CD4-positive, alpha-beta T cell treated with Interleukin-4 for 1 hour (primary cell): ENCODE measurements at regions not wholly inside any gene's neighbourhood (a gene's known extent, or its start where the extent isn't known, plus 50 kb on each side); places are given as distances from the start of the nearest gene placed in this dataset.
"Not testable (repeated sequence)": the region's sequence is repeated elsewhere in the genome, so short reads cannot be mapped to it uniquely, and the experiment has no call there.

Experiments
- DNase-seq, 2 donors: peaks; one replicate each; pipeline ENCODE4 v3.0.0-alpha.2; 2020 to 2022

DNA sequence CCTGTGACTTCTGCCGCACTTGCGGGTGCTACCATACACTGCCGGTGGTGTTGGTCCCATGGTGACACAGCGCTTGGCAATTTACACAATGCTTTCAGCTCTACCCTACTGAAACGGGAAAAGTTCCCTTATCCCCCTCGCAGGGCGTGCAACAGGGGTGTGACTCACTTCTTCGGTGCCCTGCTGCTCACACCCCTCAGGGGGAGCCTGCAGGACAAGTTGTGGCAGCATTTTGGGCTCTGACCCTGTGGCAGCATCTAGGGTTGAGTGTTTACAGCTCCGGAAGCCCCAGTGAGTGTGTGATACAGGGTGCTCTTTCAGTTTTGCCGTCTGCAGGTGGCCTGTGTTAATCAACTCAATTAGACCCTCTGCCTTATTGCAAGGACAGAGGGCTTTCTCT is 324.7 kb upstream of the RGMA start:
- DNase-seq = no peak

- DNase-seq = no peak
Observed at GRCh38 chr15:93399121-93399520, 310.1 kb upstream of the RGMA start.

DNA sequence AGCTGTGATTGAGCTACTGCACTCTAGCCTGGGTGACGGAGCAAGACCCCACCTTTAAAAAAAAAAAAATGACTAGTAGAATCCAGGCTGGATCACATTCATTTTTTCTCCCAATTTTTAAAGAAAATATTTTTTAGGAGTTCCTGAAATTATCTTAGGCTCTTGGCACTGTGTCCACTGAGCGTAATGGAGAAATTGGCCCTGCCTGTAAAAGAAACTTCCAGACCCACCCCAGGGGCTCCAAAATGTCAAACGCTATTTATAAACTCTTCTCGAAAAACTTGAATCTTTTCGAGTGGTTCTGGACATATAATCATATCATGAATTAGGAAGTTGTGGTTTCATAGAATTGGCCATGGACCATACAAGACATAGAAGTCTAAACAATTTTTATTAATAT is 300.2 kb upstream of the RGMA start:
- DNase-seq = no peak

GRCh38 chr15:93384886-93385285 is 295.9 kb upstream of the RGMA start:
- no peak for DNase-seq

- no peak for DNase-seq
Observed at GRCh38 chr15:93382200-93382820, 293.3 kb upstream of the RGMA start.

DNA sequence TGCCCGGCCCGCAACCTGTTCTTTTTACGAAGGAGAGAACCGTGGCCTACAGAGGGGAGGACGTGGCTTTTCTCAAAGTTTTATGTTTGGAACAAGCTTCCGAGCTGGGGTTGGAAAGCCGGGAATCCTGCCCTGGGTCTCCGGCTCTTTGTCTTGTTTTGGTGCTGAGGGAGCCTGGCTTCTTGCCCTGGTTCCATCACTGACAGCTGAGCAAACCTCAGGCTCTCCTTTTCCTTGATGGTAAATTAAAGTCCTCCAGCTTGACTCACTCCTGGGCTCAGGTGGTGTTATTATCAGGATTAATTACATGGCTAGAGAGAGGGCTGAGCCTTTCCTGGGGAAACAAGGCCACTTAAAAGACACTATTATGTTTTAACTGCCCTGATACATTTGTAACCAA is 289.5 kb upstream of the RGMA start:
- DNase-seq = no peak

- no peak for DNase-seq
Observed at GRCh38 chr15:93372865-93373223, 283.8 kb upstream of the RGMA start.

DNA sequence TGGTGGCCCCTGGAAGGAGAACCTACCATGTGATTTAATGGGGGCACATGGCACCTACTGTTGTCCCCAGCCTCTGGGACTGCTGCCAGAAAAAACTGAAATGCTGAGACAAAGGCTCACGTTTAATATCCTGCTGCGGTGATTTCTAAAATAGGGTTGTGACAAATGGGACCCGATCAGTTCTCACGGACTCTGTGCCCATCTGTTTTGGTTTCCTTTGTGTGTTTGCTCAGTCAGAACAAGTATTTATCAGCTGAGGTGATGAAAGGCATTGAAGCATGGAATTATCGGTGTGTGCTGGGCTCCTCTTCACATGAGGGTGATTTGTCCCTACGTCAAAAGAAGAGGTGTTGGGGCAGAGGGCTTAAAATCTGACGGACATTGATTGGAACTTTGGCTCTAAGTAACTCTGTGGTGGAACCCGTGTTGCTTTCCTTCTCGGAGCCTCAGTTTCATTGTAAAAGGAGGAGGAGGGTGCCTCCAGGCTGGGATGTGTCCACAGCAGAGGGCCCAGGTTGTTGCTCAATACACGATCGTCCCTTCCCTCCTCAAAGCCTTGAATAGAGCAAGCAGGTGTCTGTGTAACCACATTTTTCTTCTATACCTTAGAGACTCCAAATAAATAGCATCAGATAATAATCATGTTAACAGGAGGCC is 283.3 kb upstream of the RGMA start:
- no peak for DNase-seq

GRCh38 chr15:93366387-93367100 is 277.5 kb upstream of the RGMA start:
- DNase-seq = no peak

- no peak for DNase-seq
Observed at GRCh38 chr15:93362821-93363220, 273.8 kb upstream of the RGMA start.

GRCh38 chr15:93362203-93362602 is 273.2 kb upstream of the RGMA start:
- DNase-seq = no peak

GRCh38 chr15:93361703-93362102 is 272.7 kb upstream of the RGMA start:
- DNase-seq = no peak

DNA sequence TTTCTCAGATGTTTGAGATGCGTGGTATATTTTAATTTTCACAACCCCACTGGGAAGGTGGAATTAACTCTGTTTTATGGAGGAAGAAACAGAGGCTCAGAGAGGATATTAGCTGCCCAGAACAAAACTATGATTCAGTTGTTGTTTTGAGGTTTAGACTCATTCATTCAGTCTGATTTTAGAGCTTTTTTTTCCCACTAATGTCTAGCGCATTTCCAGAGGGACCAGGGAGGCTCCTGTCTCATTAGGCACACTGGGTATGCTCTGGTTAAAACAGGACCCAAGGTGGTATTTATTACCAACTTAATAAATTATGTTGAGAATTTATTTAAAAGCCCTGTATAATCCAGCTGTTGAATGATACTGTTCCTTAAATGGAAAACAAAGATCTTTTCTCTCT is 272.0 kb upstream of the RGMA start:
- no peak for DNase-seq

- no peak for DNase-seq
Observed at GRCh38 chr15:93360318-93360717, 271.3 kb upstream of the RGMA start.

- no peak for DNase-seq
Observed at GRCh38 chr15:93359425-93360131, 270.6 kb upstream of the RGMA start.

DNA sequence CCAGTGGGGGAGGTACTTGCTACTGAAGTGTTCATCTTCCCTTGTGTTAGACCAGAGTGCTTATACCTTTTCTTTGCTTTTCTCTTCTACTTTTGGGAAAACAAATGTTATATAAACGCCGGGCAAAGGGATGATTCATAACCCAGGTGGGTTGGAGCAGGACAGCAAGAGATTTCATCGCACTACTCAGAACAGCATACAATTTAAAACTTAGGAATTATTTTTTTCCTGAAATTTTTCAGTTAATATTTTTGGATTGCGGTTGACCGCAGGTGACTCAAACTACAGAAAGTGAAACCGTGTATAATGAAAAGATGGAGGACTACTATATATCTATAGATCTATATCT is 270.0 kb upstream of the RGMA start:
- DNase-seq = no peak

DNA sequence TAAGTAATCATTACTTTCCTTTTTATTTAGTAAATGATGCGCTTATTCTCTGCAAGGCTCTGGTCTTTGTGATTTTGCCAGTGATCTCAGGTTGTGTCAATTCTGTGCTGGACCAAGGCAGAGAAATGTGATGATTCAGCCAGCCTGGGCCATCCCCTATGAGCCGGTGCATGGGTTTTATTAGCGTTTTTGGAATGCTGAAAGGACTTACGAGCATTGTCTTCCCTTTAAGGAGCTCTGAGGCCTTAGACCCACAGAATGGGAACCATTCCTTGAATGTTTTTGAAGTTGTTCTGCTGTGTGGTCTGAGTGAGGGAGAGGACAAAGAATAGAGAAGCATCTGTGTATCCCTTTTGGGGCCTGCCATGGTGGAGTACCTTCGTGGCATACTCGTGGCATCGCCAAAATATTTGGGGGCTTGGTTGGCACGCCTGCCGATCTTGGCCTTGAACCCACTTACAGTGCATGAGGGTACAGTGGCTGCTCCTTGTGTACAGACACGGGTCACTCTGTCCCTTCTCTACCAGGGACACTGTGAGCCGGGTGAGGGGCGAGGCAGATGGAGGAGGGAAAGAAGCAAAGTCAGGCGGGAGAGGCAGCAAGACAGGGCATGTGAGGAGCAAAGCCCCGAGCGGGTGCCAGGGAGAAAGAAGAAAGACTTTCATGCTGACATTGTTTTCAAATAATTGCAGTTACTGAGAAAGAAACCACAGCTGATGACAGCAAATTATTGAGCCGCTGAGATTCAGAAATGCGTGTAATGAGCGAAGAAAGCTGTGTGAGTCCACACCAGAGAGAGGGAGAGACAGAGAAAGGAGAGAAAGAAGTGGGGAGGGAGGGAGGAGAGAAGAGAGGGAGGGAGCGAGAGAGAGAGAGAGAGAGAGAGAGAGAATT is 269.4 kb upstream of the RGMA start:
- no peak for DNase-seq

- no peak for DNase-seq
Observed at GRCh38 chr15:93348711-93349545, 259.9 kb upstream of the RGMA start.

DNA sequence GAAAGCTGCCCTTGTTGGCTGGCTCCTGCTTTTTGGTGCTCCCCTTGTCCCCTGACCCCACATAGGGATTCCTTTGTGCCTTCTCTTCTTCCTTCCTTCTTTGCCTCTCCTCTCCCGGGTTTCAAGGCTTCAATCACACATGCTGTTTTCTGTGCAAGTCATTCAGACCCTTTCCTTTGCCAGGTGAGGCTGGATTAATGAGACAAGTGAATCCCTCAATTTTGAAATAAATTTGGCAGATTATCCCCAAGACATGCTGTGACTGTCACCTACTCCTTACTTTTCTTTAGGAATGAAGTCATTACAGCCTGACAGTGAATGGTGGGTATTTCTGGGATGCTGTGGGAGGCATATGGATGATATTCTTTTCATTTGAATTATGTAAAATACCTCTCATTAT is 259.0 kb upstream of the RGMA start:
- DNase-seq = no peak

DNA sequence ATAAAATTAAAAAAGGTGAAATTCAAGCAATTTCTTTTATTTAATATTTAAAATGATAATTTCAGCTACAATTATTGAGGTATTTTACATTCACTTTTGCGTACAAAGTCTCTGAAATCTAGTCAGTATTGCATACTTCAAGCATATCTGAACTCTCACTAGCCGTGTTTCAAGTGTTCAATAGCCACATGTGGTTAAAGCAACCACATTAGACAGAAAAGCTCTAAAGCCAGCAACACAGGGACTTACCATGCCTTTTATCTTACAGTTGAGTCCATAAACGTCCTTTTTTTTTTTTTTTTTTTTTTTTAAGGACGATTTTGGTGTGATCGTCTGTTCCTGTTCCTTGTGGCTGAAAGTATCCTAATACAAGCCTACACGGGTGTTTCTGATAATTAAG is 257.0 kb upstream of the RGMA start:
- DNase-seq = no peak

DNA sequence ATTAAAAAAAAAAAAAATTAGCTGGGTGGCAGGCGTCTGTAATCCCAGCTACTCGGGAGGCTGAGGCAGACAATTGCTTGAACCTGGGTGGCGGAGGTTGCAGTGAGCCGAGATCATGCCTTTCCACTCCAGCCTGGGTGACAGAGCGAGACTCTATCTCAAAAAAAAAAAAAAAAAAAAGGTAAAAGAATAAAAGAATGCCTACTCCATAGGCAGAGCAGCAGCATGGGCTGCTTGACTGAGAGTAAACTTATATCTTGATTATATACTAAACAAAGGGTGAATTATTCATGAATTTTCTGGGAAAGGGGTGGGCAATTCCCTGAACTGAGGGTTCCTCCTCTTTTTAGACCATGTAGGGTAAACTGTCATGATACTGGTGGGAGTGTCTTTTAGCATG is 254.4 kb upstream of the RGMA start:
- DNase-seq = not testable (repeated sequence)

GRCh38 chr15:93341164-93341563 is 252.2 kb upstream of the RGMA start:
- DNase-seq = no peak
